ENCODE measurements at regions not wholly inside any gene's neighbourhood (a gene's known extent, or its start where the extent isn't known, plus 50 kb on each side); places are given as distances from the start of the nearest gene placed in this dataset.

GRCh38 chr1:229942501-229942900 lies 124.5 kb upstream of the GALNT2 start:
- no peaks in the 10 kb centered on the region for H3K9me3 ChIP-seq (ENCODE audit: control insufficient read depth in 2 of 3, insufficient read depth in 1 of 3, low read length in 3 of 3)
- intact Hi-C loops (cut with DNase I), result no loop called here
- H3K27ac ChIP-seq (ENCODE audit: low read depth in 2 of 2, low read length in 2 of 2), result no peak overlapping the region
- no peaks in the 10 kb centered on the region for H3K4me1 ChIP-seq (ENCODE audit: control insufficient read depth in 2 of 3, insufficient read depth in 2 of 3, low read depth in 1 of 3, low read length in 3 of 3)
- no peak for TF ChIP-seq CTCF (IDR thresholded peaks at IDR 0.05; ENCODE audit: borderline replicate concordance, extremely low read depth, insufficient read depth)
- H3K27me3 ChIP-seq (ENCODE audit: control insufficient read depth, insufficient read depth, low read length), result no peaks in the 10 kb centered on the region
- no peak for DNase-seq
- no peak for FAIRE-seq
- no peak overlapping the region for H3K9ac ChIP-seq (ENCODE audit: low read length in 3 of 3)
- H3K36me3 ChIP-seq (ENCODE audit: control insufficient read depth in 2 of 3, insufficient read depth in 3 of 3, low read length in 3 of 3), result no peaks in the 10 kb centered on the region
- no peak overlapping the region for H3K4me3 ChIP-seq (ENCODE audit: low read length in 3 of 3)

GRCh38 chr1:229943148-229943714 lies 123.8 kb upstream of the GALNT2 start:
- H3K36me3 ChIP-seq (ENCODE audit: control insufficient read depth in 2 of 3, insufficient read depth in 3 of 3, low read length in 3 of 3), result no peaks in the 10 kb centered on the region
- TF ChIP-seq CTCF (IDR thresholded peaks at IDR 0.05; ENCODE audit: borderline replicate concordance, extremely low read depth, insufficient read depth), result no peak
- H3K9me3 ChIP-seq (ENCODE audit: control insufficient read depth in 2 of 3, insufficient read depth in 1 of 3, low read length in 3 of 3), result no peaks in the 10 kb centered on the region
- FAIRE-seq, result no peak
- no peaks in the 10 kb centered on the region for H3K27me3 ChIP-seq (ENCODE audit: control insufficient read depth, insufficient read depth, low read length)
- H3K4me1 ChIP-seq (ENCODE audit: control insufficient read depth in 2 of 3, insufficient read depth in 2 of 3, low read depth in 1 of 3, low read length in 3 of 3), result no peaks in the 10 kb centered on the region
- no peak overlapping the region for H3K4me3 ChIP-seq (ENCODE audit: low read length in 3 of 3)
- no peak overlapping the region for H3K9ac ChIP-seq (ENCODE audit: low read length in 3 of 3)
- H3K27ac ChIP-seq (ENCODE audit: low read depth in 2 of 2, low read length in 2 of 2), result no peak overlapping the region
- intact Hi-C loops (cut with DNase I), result no loop called here
- DNase-seq, result no peak

- H3K27me3 ChIP-seq (ENCODE audit: control insufficient read depth, insufficient read depth, low read length), result no peaks in the 10 kb centered on the region
- no peaks in the 10 kb centered on the region for H3K4me1 ChIP-seq (ENCODE audit: control insufficient read depth in 2 of 3, insufficient read depth in 2 of 3, low read depth in 1 of 3, low read length in 3 of 3)
- intact Hi-C loops (cut with DNase I), result no loop called here
- DNase-seq (peak in 1 of 5 donors; percentile 74), FAIRE-seq (no peak)
- no peak overlapping the region for H3K27ac ChIP-seq (ENCODE audit: low read depth in 2 of 2, low read length in 2 of 2)
- H3K9me3 ChIP-seq (ENCODE audit: control insufficient read depth in 2 of 3, insufficient read depth in 1 of 3, low read length in 3 of 3), result no peaks in the 10 kb centered on the region
- H3K4me3 ChIP-seq (ENCODE audit: low read length in 3 of 3), result no peak overlapping the region
- no peak for TF ChIP-seq CTCF (IDR thresholded peaks at IDR 0.05; ENCODE audit: borderline replicate concordance, extremely low read depth, insufficient read depth)
- H3K9ac ChIP-seq (ENCODE audit: low read length in 3 of 3), result no peak overlapping the region
- H3K36me3 ChIP-seq (ENCODE audit: control insufficient read depth in 2 of 3, insufficient read depth in 3 of 3, low read length in 3 of 3), result no peaks in the 10 kb centered on the region
These were observed 122.9 kb upstream of the GALNT2 start for GRCh38 chr1:229943988-229944743.
